AG08395 (cell line): ENCODE measurements at regions not wholly inside any gene's neighbourhood (a gene's known extent, or its start where the extent isn't known, plus 50 kb on each side); places are given as distances from the start of the nearest gene placed in this dataset.
A peak's percentile ranks its signal among the peaks of the same experiment; 100 is the strongest.

ENCODE experiments used
- DNase-seq: peaks from one replicate; pipeline ENCODE4 v3.0.0; 2012; ENCODE audit warnings: mixed read lengths, low spot score

- no peak for DNase-seq
Observed at GRCh38 chr10:14468023-14468441, 137.3 kb upstream of the FRMD4A start.

GRCh38 chr10:14466257-14466656 is 135.5 kb upstream of the FRMD4A start:
- peak; percentile 35 for DNase-seq

DNA sequence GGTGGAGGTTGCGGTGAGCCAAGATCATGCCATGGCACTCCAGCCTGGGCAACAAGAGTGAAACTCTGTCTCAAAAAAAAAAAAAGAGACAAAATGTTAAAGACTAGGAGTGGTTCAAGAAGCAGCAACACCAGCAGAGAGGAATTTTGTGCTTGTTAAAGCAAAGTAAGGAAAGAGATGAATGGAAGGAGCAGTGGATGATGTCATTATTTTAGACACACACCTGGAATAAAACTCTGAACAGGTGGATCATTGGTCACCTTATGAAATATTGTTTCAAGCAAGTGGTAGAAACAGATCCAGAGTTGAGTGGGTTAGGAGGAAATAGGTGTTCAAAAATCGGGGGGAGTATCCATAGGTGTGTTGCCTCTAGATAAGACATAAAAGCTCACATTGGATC is 129.7 kb upstream of the FRMD4A start:
- no peak for DNase-seq

DNA sequence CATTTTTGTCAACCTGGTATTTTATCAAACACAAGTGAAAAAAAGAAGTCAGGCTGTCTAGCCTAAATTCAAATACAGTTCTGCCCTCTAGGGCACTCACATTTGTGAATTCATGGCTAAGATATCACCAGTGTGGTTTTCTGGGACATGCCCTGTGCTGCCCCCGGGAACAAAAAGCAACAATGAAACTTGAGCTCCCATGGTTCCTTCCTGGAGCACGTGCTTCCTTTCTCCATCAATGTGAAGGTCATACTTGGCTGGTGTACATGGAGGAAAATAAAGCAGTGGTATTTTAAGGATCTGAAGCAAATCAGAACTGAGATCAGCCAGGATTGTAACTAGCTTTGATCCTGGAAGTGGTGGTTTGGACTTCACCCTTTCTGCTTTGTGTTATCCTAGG is 128.9 kb upstream of the FRMD4A start:
- DNase-seq = no peak

- no peak for DNase-seq
Observed at GRCh38 chr10:14456870-14457266, 126.1 kb upstream of the FRMD4A start.

DNA sequence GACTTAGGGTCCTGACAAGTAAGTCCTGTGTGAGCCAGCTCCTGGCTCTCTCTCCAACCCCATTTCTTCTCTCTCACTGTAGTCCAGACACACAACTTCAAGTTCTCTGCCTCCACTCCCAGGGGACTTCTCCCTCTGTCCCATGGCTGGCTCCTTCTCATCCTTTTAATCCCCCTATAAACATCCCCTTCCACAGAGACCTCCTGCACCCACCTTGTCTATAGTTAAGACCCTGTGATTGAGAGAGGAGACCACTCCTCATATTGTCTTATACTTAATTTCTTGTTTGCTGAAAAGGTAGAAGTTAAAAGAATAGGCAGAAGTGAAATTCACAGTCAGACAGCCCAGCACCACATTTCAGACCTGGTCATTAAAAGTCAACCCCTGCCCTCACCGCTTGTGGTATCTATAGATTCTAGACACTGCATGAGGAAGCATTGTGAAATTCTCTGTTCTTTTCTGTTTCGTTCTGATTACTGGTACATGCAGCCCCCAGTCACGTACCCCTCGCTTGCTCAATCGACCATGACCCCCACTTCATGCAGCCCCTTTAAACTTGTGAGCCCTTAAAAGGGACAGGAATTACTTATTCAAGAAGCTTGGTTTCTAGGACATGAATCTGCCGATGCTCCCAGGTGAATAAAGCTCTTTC is 125.6 kb upstream of the FRMD4A start:
- no peak for DNase-seq

DNA sequence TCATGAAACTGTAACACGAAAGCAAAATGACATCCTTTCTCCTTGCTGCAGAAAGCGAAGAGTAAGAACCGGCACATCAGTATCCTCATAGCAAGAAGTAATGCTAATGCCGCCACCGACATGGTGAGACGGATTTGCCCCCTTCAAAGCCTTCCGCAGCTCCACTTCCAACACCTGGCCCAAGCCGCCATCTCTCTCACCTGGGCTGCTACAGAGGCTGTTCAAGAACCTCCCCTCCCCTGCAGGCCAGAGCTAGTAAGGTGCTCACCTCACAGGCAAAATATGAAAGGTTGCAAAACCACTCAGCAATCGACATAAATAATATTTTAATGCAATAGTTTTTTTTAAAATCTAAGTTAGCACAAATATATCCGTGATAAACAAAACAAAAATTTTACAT is 123.9 kb upstream of the FRMD4A start:
- DNase-seq = no peak

DNA sequence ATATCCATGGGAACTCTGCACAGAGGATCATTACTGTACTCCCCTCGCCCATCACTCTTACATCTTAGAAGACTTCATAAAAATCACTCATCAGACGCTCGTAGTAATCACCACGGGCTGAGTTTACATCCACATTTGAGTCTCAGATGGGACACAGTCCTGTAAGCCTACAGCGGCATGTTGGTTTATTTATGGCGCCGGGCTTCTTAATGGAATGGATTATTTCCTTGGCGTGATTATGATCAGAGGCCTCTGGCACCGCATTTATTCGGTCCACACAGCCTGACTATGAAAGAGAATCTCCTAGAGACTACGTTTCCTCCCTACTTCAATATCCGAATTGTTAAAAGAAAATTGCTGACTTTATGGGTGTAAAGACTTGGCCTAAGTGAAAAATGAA is 123.5 kb upstream of the FRMD4A start:
- no peak for DNase-seq

- DNase-seq = no peak
Observed at GRCh38 chr10:14453593-14453992, 122.9 kb upstream of the FRMD4A start.

- DNase-seq = no peak
Observed at GRCh38 chr10:14451341-14451740, 120.6 kb upstream of the FRMD4A start.

DNA sequence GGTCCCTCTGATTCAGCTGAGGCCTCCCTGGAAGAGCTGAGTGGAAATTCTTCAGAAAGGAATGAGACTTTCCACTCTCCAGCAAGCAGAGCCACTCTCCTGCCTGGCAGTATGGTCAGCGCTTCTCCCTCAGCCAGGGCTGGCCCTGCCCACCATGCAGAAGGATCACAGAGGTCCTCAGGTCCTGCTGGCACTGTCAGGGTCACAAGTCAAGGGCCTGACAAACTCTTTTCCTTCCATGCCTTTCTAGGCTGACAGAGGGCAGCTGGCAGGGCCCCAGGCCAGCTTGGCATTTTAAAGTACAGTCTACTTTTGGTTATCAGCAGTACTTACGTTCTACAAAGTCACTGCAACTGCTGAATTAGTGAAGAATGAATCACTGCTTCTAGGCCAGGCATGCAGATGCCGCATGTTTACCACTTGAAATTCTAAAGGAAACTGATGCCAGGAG is 119.3 kb upstream of the FRMD4A start:
- DNase-seq = peak; percentile 64

- no peak for DNase-seq
Observed at GRCh38 chr10:14449293-14449815, 118.6 kb upstream of the FRMD4A start.

GRCh38 chr10:14448197-14448990 is 117.7 kb upstream of the FRMD4A start:
- DNase-seq = no peak

DNA sequence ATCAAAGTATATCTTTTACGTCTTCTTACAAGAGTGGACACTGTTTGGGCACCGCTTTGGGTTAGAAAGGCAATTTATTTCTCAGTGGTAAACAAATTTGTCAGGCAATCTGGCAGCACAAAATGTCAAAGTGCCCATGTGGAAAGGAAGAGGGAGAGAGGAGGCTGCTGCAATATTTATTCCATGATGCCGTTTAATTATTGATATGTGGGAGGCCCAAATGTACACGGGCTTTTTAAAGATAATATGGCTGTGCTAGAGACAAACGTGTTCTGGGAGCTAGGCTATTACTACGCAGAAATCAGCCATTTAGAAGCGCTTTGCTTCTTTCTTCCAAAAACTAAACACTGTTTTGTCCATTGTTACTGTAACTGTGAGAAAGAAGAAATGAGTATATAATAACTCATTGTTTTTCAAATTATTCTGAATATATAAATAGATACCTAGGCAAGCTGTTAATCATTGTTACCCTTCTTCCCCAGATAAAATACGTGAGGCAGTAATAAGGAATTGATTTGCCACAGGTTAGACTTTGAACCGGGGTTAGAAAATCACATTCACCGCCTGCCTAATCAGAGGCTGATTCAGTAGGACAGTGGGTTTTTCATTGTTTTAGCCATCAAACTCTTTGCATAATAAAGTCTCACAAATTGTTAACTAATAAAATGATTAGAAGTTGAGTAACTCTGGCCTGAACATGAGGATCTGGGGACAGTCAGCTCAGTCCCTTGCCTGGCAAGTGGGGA is 116.5 kb upstream of the FRMD4A start:
- DNase-seq = no peak

DNA sequence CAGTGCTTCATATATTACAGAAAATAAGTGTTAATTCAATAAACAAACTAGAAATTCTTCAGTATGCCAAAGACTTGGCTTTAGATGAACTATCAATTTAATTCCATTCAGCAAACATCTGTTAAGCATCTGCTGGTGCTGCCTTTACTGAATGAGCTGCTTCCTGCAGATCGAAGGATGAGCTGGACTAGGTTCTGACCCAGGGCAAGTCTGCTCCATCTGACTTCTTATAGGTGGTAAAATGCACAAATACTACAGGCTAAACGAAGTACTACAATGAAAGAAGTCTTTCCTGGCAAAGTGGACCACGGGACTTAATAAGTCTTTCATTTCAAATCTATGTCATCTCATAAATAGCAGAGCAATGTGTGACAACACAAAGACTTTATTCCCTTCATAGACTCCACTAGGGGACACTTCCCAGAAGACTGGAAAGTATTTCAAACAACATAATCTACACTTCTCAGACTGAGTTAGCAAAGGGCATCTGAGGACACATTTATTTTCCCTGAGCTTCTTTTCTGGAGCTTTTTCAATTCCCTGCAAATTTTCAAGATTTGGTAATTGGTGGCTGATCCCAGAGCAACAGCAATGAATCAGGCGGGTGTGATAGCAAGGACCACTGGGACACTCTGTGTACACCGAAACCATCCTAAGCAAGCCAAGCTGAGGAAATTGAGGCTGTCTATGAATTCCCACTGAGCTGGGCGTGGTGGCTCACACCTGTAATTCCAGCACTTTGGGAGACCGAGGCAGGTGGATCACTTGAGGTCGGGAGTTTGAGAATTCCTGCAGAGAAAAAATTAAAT is 108.9 kb upstream of the FRMD4A start:
- DNase-seq = no peak

GRCh38 chr10:14438576-14438975 is 107.9 kb upstream of the FRMD4A start:
- no peak for DNase-seq

DNA sequence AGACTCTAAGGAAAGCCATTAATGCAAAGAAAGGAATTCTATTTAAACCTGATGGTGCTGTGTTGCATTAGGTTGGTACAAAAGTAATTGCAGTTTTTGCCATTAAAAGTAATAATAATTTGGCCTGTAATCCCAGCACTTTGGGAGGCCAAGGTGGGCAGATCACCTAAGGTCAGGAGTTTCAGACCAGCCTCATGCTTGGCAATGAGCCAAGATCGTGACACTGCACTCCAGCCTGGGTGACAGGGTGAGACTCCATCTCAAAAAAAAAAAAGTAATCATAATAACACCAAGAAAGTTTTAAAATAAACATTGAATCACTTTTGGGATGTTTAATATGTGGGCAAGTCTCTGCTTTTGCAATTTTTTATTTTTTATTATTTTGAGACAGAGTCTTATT is 107.3 kb upstream of the FRMD4A start:
- no peak for DNase-seq

- no peak for DNase-seq
Observed at GRCh38 chr10:14435976-14436632, 105.4 kb upstream of the FRMD4A start.

- DNase-seq = no peak
Observed at GRCh38 chr10:14433147-14433546, 102.4 kb upstream of the FRMD4A start.

DNA sequence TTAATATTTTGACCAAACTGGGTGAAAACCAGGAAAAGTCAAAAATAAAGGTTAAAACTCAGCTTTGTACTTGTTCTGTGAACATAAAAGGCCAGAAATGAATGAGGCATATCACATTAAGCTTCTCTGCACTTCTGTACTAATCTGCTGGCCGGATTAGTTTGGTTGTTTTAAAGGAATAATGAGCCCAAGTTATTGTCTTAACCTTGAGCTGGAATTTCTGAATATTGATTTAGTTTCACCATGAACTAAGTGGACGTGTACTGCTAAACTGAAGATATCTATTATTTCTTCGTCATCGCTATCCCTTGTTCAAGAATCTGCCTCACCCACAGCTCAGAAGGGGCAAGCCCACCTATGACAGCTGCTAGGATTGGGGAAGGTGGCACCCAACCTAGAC is 101.1 kb upstream of the FRMD4A start:
- DNase-seq = no peak

DNA sequence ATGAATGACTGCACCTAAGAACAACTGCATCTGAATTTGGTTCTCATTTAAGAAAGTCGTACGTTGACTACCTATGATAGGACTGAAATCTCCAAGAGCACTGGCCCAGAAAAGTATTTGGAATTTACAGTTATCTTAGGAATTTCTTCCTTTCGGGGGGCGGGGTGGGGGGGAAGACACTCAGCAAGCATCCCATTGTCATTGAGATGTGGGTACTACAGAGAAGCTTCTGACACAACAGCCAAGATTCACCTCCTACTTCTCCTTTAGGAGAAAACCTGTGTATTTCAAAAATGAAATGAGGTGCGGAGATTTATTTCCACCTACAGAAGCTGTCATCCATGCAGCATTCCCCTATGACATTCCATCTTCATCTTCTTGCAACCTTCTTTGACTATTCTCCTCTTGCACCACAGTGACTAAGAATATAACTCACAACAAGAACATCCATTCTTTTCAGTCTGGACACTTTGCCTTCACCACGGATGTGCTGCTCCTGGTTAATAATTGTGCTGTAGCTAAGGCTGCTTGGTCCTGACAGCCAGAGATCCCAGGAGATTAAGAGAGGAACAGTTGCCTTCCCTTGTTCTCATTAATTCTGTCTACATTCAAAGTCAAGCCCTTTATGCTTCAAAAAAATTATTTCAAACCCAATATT is 98.4 kb upstream of the FRMD4A start:
- DNase-seq = no peak
